Sciatic nerve (tissue), 2 donors: ENCODE measurements at regions not wholly inside any gene's neighbourhood (a gene's known extent, or its start where the extent isn't known, plus 50 kb on each side); places are given as distances from the start of the nearest gene placed in this dataset.
"Not testable (repeated sequence)": the region's sequence is repeated elsewhere in the genome, so short reads cannot be mapped to it uniquely, and the experiment has no call there.

Experiments used
- ATAC-seq: fragments of 200-7000 bp; cut with Tn5 transposase; one replicate; pipeline ENCODE4 v1.9.1; 2020; ENCODE audit warnings: mild to moderate bottlenecking, moderate library complexity
- DNase-seq: peaks from one replicate; pipeline ENCODE4 v3.0.0-alpha.2; 2020; ENCODE audit warnings: low spot score
- intact Hi-C: fragments of 100-400 bp; cut with DNase I; formaldehyde crosslinking; loops from one replicate; pipeline ENCODE4 v1.14.2; 2022
- donor health status: DM: no; HTN: no; CAD: no.
- donor health status: DM: no; HTN: no; CAD: no.

- ATAC-seq = no peak
- no peak for DNase-seq
- intact Hi-C loops = no loop called here
These were observed 476.5 kb downstream of the SLC6A15 start for GRCh38 chr12:84436134-84436533.

DNA sequence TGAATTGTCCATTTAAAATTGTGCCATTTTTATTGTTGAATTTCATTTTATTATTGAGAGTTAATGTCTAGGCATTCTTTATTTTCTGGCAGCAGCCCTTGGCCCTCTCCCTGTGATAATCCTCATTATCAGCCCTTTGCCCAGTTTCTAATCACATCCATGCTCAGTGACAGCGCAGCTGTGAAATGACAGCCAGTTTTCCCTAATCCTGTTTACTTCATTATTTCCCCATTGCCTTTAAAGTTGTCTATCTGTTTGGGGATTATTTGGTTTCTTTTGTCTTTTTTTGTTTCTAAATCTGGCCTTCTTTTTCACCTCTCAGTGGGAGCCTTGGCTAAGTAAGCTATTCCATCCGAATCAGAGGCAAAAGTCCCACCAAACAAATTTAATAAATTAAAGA, 476.9 kb downstream of the SLC6A15 start:
- intact Hi-C loops = no loop called here
- no peak for ATAC-seq
- DNase-seq = no peak

DNA sequence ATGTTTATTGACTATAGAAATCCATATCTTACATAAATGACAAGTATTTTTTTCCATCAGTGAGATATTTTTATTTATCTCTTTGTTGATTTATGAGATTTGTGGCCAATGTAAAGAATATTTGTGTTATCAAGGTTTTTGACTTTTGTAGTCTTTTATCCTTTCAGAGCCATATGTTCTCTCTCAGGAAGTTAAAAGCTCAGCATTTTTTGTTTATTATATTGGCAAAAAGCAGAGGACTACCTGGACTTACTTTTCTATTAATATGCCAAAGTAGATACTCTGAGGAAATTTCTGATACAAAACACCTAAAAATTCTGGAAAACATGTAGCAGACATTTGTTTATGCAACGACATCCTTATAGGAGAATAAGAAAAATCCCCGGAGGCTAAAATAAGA, 490.3 kb downstream of the SLC6A15 start:
- ATAC-seq = no peak
- DNase-seq = no peak
- intact Hi-C loops = no loop called here

GRCh38 chr12:84421103-84421502, 491.5 kb downstream of the SLC6A15 start:
- ATAC-seq (no peak), DNase-seq (no peak)

DNA sequence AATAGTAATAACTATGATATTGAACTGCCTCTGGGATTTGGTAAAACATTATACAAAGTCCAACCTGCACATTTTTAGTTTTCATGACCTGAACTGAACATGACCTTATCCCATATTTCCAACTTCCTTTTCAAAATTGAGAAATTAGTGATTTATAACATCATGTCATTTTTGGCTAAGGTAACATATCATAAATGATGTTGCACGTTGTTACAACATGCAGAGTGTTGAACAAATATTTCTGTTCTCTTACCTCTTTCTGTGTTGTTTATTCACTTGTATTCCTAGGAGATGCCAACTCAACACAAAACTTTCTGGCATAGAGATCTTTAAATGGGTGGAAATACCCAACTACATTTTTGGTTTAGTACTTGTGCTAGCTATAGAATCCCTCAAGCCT, 496.0 kb downstream of the SLC6A15 start:
- intact Hi-C loops = loop anchor here (5.0 kb wide), 1 partner anchor 1809 kb away; no protein-coding TSS in a partner anchor
- DNase-seq (no peak), ATAC-seq (no peak)

More at GRCh38 chr12:84421103-84421502, 491.5 kb downstream of the SLC6A15 start:
- intact Hi-C loops = no loop called here

GRCh38 chr12:84415946-84416345, 496.7 kb downstream of the SLC6A15 start:
- DNase-seq = no peak
- no peak for ATAC-seq
- intact Hi-C loops = loop anchor here (5.0 kb wide), 1 partner anchor 1809 kb away; no protein-coding TSS in a partner anchor

DNA sequence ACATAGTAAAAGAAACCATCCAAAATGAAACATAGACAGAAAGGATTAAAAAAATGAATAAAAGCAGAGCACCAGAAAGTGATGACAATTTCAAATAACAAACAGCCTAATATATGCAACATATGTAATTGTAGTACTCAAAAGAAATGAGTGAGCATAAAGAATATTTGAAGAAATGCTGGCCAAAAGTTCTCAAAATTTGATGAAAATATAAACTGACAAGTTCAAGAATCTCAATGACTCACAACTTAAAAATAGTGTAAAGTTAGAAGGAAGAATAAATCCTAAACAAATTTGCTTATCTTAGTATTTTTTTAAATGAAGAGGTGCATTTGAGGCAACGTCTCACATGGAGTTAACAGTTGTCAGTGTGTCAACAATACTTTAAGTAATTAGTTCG, 498.9 kb downstream of the SLC6A15 start:
- DNase-seq (no peak), ATAC-seq (no peak)
- intact Hi-C loops = no loop called here

- ATAC-seq = no peak
- intact Hi-C loops = no loop called here
- DNase-seq = no peak
These were observed 500.4 kb downstream of the SLC6A15 start for GRCh38 chr12:84412226-84412625.

- ATAC-seq (no peak), DNase-seq (no peak)
- intact Hi-C loops = no loop called here
These were observed 501.6 kb downstream of the SLC6A15 start for GRCh38 chr12:84411031-84411430.

DNA sequence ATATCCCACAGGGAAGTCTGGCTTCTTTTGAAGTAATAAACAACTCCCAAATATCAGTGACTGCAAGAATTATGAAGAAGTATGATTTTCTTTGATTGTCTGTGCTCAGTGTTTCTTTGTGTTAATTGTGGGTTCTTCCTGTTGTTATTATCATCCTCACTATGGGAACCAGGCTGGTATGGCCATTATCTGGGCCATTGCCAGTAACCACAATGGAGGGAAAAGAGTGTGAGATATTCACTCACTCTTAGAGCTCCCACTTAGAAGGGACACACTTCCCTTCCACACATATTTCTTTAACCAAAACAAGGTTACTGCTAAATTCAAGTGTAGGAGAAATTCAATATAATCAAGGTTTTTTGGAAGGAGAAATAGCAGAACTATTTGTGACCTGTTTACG, 503.7 kb downstream of the SLC6A15 start:
- intact Hi-C loops = no loop called here

DNA sequence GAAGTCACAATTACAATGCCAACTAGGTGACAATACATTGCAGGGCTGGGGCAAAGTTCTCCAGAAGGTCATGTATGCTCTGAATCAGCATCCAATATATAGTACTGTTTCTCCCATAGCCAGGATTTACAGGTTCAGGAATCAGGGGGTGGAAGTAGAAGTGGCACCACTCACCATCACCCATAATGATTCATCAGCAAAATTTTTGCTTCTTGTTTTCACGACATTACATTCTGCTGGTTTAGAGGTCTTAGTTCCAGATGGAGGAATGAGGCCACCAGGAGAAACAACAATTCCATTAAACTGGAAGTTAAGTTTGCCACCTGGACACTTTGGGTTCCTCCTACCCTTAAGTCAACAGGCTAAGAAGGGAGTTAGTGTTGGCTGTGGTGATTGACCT, 505.9 kb downstream of the SLC6A15 start:
- ATAC-seq, intact Hi-C loops, DNase-seq: not testable (repeated sequence)

More for the DNA sequence above, 503.7 kb downstream of the SLC6A15 start:
- ATAC-seq = no peak
- no peak for DNase-seq

GRCh38 chr12:84397846-84398245, 514.8 kb downstream of the SLC6A15 start:
- no peak for DNase-seq
- ATAC-seq = no peak
- intact Hi-C loops = loop anchor here (10.0 kb wide), 1 partner anchor 1713 kb away; the partner anchor contains the start of gene TMTC2

DNA sequence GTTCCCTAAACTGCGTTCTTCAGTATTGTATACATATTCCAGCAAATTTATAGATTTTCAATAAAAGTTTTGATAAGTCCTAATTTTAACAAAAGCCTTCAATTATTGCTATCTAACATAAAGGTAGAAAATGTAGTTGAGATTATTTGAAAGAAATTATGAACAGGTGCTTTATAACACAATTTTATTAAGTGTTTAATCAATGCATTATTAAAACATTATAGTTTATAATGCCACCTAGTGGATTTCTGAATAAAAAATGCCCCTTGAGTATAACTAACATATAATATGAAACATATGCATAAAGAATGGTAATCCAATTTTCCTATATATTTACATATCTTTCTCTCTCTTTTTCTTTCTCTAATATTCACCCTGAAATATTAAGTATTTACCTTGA, 515.3 kb downstream of the SLC6A15 start:
- DNase-seq (no peak), ATAC-seq (no peak)
- intact Hi-C loops = loop anchor here (10.0 kb wide), 1 partner anchor 1712 kb away; the partner anchor contains the start of gene TMTC2

- not testable (repeated sequence) for DNase-seq, ATAC-seq
- intact Hi-C loops = loop anchor here (10.0 kb wide), 1 partner anchor 1706 kb away; the partner anchor contains the start of gene TMTC2
These were observed 521.4 kb downstream of the SLC6A15 start for GRCh38 chr12:84391176-84391575.

DNA sequence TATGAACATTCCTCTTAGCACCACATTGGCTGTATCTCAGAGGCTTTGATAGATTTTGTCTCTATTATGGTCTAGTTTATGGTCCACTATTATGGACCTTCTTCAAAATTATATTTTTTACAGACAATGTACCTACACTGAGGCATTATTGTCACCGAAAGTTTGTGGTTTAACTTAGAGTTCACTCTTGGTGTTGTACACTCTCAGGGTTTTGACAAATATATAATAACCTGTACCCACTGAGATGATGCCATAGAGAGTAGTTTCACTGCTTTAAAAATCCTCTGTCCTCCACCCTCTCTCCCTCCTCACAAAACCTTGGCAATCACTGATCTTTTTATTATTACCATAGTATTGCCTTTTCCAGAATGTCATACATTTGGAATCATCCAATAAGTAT, 528.2 kb downstream of the SLC6A15 start:
- ATAC-seq = no peak

DNA sequence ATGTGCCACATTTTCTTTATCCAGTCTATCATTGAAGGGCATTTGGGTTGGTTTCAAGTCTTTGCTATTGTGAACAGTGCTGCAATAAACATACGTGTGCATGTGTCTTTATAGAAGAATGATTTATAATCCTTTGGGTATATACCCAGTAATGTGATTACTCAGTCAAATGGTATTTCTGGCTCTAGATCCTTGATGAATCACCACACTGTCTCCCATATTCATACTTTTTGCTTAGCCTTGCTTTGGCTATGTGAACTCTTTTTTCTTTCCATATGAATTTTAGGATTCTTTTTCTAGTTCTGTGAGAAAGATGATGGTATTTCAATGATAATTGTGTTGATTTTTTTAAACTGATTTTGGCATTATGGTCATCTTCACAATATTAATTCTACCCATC, 530.1 kb downstream of the SLC6A15 start:
- intact Hi-C loops, ATAC-seq, DNase-seq: not testable (repeated sequence)

More for the DNA sequence above, 528.2 kb downstream of the SLC6A15 start:
- intact Hi-C loops = no loop called here
- no peak for DNase-seq

DNA sequence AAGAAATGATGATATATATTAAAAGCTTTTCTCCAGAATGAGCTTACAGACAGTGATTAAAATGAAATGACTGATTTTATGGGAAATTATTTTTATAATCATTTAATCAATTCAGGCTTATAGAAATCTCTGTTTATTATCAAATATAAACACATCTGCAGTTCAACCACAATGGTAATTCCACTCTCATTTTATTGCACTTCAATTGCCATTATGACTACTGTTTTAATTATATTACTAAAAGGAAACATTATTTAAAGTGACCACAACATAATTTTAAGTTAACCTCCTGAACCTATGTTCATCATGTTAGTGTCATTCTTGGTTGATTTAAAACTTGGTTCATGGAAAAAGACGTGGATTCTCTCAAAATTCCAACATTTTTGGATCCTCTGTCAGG, 536.3 kb downstream of the SLC6A15 start:
- ATAC-seq (no peak), DNase-seq (no peak)
- intact Hi-C loops = no loop called here

- DNase-seq = no peak
- ATAC-seq = no peak
- intact Hi-C loops = no loop called here
These were observed 537.0 kb downstream of the SLC6A15 start for GRCh38 chr12:84375449-84376170.

- intact Hi-C loops = no loop called here
- ATAC-seq (peak; percentile 39), DNase-seq (no peak)
These were observed 550.1 kb downstream of the SLC6A15 start for GRCh38 chr12:84362552-84362897.

DNA sequence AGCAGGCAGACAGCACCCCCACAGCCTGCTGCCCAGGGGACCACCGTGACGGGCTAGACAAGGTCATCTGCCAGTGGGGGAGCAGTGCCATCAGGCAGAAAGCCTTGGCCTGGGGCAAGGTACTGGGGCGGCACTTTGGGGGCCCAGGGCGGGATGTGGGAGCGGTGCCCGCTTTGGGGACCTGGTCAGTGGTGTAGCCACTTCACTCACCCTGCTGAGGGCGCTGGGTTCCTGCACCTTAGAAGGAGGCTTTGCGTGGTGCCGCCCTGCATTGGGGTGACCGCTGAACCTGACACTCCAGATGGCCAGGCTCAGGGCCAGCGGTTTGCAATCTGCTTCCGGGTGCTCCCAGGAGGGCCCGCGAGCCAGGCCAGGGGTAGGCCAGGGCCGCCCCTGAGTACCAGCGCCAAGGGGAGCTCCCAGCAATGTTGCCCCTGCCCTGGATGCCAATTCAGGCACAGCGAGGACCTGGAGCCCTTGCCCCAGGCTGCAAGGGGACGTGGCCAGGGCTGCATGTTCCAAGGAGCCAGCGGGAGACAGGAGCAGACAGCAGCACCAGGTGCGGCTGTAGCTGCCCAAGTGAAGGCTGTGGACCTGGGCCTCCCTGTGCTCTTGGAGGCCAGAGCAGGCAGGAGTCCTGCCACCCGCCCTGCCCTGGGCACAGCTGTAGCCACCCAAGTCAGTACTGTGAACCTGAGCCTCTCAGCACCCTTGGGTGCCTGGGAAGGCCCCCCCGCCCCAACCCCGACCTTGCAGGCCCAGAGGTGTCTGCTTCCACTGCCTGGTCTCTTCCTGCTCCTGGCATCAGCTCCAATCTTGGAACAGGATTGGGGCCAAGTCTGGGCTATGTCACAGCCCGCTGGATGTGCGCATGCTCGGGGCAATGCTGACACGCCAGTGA, 550.7 kb downstream of the SLC6A15 start:
- DNase-seq (no peak), ATAC-seq (peak; percentile 22)
- intact Hi-C loops = no loop called here
